ENCODE measurements at regions not wholly inside any gene's neighbourhood (a gene's known extent, or its start where the extent isn't known, plus 50 kb on each side); places are given as distances from the start of the nearest gene placed in this dataset.

DNA sequence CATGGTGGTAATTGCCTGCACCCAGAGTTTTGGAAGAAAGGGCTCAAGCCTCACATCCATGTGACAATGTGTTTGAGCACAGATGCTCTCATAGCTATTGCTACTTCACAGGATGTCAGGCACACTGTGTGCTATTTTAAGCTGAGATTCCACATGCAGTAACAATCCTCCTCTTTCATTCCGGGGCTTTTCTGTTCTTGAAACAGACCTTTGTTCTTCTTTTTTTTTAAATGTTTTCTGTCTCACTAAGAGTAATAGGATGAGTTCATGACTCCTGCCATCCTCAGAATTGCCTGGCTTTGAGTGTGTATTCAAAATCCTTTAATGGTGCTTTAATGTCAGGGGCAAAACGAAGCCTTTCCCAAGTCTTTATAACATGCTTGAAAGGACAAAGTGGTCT, 198.9 kb downstream of the ABCC12 start:
- TF ChIP-seq TAF1 (IDR thresholded peaks at IDR 0.05; ENCODE audit: low read depth, low read length) (no peak), POLR2AphosphoS5 (IDR thresholded peaks at IDR 0.05; ENCODE audit: low read depth, low read length) (no peak), POLR2A (IDR thresholded peaks at IDR 0.05; ENCODE audit: low read depth, low read length) (no peak), SPI1 (IDR thresholded peaks at IDR 0.05; ENCODE audit: low read depth, low read length) (no peak), PAX5 (IDR thresholded peaks at IDR 0.05; ENCODE audit: insufficient read depth, low read length, severe bottlenecking) (no peak)
